HEK293T (cell line): ENCODE measurements at regions not wholly inside any gene's neighbourhood (a gene's known extent, or its start where the extent isn't known, plus 50 kb on each side); places are given as distances from the start of the nearest gene placed in this dataset.

Experiments
- ARNT ChIP-seq: fragments of 450-650 bp; IDR thresholded peaks from 2 replicates; pipeline ENCODE4 v1.6.1; 2017; ENCODE audit warnings: mild to moderate bottlenecking
- BHLHE40 ChIP-seq: fragments of 450-650 bp; IDR thresholded peaks from 2 replicates; pipeline ENCODE4 v1.6.1; 2016; ENCODE audit warnings: mild to moderate bottlenecking, moderate library complexity, borderline replicate concordance
- ELF4 ChIP-seq: fragments of 450-650 bp; IDR thresholded peaks from 2 replicates; pipeline ENCODE4 v1.6.1; 2017; ENCODE audit warnings: antibody characterized with exemption
- FOXA1 ChIP-seq: fragments of 450-650 bp; IDR thresholded peaks from 2 replicates; pipeline ENCODE4 v1.6.1; 2016; ENCODE audit warnings: mild to moderate bottlenecking
- FOXK2 ChIP-seq: fragments of 450-650 bp; IDR thresholded peaks from 2 replicates; pipeline ENCODE4 v1.6.1; 2016; ENCODE audit warnings: mild to moderate bottlenecking
- FOXM1 ChIP-seq: fragments of 450-650 bp; IDR thresholded peaks from 2 replicates; pipeline ENCODE4 v1.6.1; 2017; ENCODE audit warnings: mild to moderate bottlenecking, borderline replicate concordance
- HDGF ChIP-seq: fragments of 450-650 bp; IDR thresholded peaks from 2 replicates; pipeline ENCODE4 v1.6.1; 2017; ENCODE audit warnings: antibody characterized with exemption, borderline replicate concordance
- SP1 ChIP-seq: fragments of 450-650 bp; IDR thresholded peaks from 2 replicates; pipeline ENCODE4 v1.6.1; 2017
- TARDBP ChIP-seq: fragments of 450-650 bp; IDR thresholded peaks from 2 replicates; pipeline ENCODE4 v1.6.1; 2016
- ZNF384 ChIP-seq: fragments of 450-650 bp; IDR thresholded peaks from 2 replicates; pipeline ENCODE4 v1.6.1; 2016
- TF ChIP-seq, protein P1 (sequence below): fragments of 450-650 bp; IDR thresholded peaks from 2 replicates; pipeline ENCODE4 v1.6.1; 2016

DNA sequence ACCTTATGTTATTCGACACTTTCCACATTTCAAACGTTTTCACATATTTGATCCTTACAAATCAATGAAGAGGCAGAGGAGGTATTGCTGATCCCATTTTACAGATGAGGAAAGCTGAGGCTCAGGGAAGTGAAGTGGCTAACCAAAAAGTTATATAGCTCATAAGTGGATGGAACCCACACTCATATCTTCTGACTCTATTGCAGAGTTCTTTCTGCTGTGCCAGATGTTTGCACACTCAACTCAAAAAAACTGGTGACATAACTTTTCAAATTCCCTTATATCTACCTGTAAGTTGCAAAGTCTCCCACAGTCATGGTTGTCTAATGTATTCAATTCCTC, 84.0 kb upstream of the SETMAR start:
- TF ChIP-seq ARNT (no peak), HDGF (no peak), SP1 (no peak), ELF4 (no peak), ZNF384 (no peak), FOXA1 (no peak), TARDBP (no peak), FOXM1 (no peak), BHLHE40 (no peak), FOXK2 (no peak)
- TF ChIP-seq, protein P1, sequence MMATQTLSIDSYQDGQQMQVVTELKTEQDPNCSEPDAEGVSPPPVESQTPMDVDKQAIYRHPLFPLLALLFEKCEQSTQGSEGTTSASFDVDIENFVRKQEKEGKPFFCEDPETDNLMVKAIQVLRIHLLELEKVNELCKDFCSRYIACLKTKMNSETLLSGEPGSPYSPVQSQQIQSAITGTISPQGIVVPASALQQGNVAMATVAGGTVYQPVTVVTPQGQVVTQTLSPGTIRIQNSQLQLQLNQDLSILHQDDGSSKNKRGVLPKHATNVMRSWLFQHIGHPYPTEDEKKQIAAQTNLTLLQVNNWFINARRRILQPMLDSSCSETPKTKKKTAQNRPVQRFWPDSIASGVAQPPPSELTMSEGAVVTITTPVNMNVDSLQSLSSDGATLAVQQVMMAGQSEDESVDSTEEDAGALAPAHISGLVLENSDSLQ: no peak
